ENCODE measurements at regions not wholly inside any gene's neighbourhood (a gene's known extent, or its start where the extent isn't known, plus 50 kb on each side); places are given as distances from the start of the nearest gene placed in this dataset.
A peak's percentile ranks its signal among the peaks of the same experiment; 100 is the strongest.
"Not testable (repeated sequence)": the region's sequence is repeated elsewhere in the genome, so short reads cannot be mapped to it uniquely, and the experiment has no call there.

DNA sequence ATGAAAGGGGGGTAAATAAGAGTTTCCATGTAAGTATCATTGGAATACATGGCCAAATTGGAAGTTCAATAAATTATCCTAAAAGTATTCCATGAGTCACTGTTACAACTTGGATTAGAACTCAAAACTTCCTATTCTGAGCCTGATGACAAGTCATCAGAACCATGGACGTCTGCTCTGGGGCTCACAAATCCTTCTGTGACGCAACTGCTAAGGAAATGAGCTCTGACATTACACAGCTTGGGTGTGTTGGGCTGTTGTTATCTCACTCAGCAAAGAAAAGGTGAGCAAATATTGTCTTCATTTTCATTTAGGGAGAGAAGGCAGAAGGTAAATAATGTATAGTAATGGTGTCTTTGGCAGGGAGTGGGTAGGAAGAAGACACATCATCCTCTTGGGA, 214.8 kb upstream of the ADO start:
- no peaks in the 10 kb centered on the region for H3K4me1 ChIP-seq (ENCODE audit: control insufficient read depth in 1 of 2, low read depth in 2 of 2)
- H3K4me3 ChIP-seq, result no peak overlapping the region
- no peaks in the 10 kb centered on the region for H3K27me3 ChIP-seq (replicated peaks; ENCODE audit: insufficient read depth)
- H3K27ac ChIP-seq, result no peak overlapping the region
- no peaks in the 10 kb centered on the region for H3K9me3 ChIP-seq
- no peak for ATAC-seq (ENCODE audit: insufficient number of reproducible peaks, low FRiP score, low read depth)
- H3K36me3 ChIP-seq, result no peaks in the 10 kb centered on the region
- TF ChIP-seq, protein P1, sequence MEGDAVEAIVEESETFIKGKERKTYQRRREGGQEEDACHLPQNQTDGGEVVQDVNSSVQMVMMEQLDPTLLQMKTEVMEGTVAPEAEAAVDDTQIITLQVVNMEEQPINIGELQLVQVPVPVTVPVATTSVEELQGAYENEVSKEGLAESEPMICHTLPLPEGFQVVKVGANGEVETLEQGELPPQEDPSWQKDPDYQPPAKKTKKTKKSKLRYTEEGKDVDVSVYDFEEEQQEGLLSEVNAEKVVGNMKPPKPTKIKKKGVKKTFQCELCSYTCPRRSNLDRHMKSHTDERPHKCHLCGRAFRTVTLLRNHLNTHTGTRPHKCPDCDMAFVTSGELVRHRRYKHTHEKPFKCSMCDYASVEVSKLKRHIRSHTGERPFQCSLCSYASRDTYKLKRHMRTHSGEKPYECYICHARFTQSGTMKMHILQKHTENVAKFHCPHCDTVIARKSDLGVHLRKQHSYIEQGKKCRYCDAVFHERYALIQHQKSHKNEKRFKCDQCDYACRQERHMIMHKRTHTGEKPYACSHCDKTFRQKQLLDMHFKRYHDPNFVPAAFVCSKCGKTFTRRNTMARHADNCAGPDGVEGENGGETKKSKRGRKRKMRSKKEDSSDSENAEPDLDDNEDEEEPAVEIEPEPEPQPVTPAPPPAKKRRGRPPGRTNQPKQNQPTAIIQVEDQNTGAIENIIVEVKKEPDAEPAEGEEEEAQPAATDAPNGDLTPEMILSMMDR (IDR thresholded peaks at IDR 0.05), result no peak
- DNase-seq (ENCODE audit: low spot score), result no peak

DNA sequence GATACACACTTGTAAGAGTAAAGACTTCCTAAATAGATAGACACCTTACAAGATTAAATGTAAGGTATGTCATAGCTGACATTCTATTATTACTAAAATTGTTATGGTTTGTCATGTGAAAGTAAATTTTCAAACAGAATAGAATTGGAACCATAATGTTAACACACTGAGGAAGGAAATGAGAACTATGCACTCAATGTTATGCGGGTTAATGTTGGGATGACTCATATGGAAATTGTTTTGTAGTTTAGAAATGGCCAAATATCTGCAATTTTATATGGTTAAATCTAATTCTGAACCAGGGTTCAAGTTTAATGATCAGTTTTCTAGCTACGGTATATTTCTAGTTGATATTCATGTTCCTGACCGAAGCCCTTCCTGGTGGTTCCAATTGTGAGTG, 214.2 kb upstream of the ADO start:
- H3K27me3 ChIP-seq (replicated peaks; ENCODE audit: insufficient read depth), result no peaks in the 10 kb centered on the region
- H3K4me3 ChIP-seq, result no peak overlapping the region
- H3K27ac ChIP-seq, result no peak overlapping the region
- no peaks in the 10 kb centered on the region for H3K9me3 ChIP-seq
- H3K4me1 ChIP-seq (ENCODE audit: control insufficient read depth in 1 of 2, low read depth in 2 of 2), result no peaks in the 10 kb centered on the region
- no peak for DNase-seq (ENCODE audit: low spot score)
- TF ChIP-seq, protein P1 (IDR thresholded peaks at IDR 0.05), result no peak
- ATAC-seq (ENCODE audit: insufficient number of reproducible peaks, low FRiP score, low read depth), result no peak
- H3K36me3 ChIP-seq, result no peaks in the 10 kb centered on the region

DNA sequence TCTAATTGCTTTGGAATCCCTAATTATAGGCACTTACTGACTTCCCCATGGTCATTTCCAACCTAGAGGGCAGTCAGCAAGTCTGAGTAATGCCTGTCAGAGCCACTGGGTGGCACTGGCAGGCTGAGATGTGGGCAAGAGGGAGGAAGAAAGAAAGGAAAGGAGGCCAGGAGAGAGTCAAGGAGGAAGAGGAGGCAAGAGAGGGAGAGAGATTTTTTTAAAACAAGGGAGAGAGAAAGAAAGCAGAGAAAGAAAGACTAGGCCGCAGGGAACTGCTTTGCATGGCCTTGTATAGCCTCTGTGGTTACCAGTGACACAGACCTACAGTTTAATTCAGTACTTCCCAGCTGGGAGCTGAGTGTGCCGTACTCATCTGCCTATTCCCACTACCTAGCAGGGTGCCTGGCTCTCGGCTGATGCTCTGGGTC, 210.4 kb upstream of the ADO start:
- H3K27me3 ChIP-seq (replicated peaks; ENCODE audit: insufficient read depth), result no peaks in the 10 kb centered on the region
- DNase-seq (ENCODE audit: low spot score) (no peak), ATAC-seq (ENCODE audit: insufficient number of reproducible peaks, low FRiP score, low read depth) (no peak)
- H3K27ac ChIP-seq, result no peak overlapping the region
- H3K4me1 ChIP-seq (ENCODE audit: control insufficient read depth in 1 of 2, low read depth in 2 of 2), result no peaks in the 10 kb centered on the region
- no peak overlapping the region for H3K4me3 ChIP-seq
- H3K36me3 ChIP-seq, result no peaks in the 10 kb centered on the region
- TF ChIP-seq, protein P1 (IDR thresholded peaks at IDR 0.05), result peak; percentile 79
- no peaks in the 10 kb centered on the region for H3K9me3 ChIP-seq

DNA sequence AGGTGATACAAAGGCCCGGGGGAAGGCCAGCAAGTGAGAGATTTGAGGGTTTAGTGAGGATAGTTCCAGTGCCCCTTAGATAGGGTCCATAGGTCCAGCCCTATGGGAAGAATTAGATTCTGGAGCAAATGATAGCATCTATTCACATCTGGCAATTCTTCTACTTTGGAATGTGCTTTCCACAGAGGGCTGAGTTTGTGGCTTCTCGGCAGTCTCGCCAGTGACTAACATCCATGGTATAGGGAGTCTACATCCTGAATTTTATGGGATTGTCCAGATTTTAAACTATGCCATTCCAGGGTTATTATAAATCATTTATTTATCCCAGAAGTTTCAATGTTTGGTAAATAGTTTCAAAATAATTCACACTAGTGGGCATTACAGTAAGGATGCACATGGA, 207.3 kb upstream of the ADO start:
- no peak for ATAC-seq (ENCODE audit: insufficient number of reproducible peaks, low FRiP score, low read depth)

DNA sequence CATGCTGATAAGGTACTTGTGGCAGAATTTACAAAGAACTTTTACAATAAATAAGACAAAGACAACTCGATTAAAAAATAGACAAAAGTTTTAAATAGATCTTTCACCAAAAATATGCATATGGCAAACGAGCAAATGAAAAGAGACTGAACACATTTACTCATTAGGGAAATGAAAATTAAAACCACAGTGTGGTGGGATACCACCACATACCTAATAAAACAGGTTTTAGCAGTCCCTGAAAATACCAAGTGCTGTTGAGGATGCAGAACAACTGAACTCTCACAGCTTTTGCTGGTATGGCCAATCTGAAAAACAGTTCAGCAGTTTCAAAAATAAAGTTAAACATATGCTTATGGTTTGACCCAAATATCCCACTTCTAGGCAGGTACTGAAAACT, 205.4 kb upstream of the ADO start:
- no peaks in the 10 kb centered on the region for H3K36me3 ChIP-seq
- no peaks in the 10 kb centered on the region for H3K4me1 ChIP-seq (ENCODE audit: control insufficient read depth in 1 of 2, low read depth in 2 of 2)
- no peak overlapping the region for H3K27ac ChIP-seq
- TF ChIP-seq, protein P1 (IDR thresholded peaks at IDR 0.05), result no peak
- no peak for DNase-seq (ENCODE audit: low spot score)
- no peaks in the 10 kb centered on the region for H3K27me3 ChIP-seq (replicated peaks; ENCODE audit: insufficient read depth)
- no peaks in the 10 kb centered on the region for H3K9me3 ChIP-seq
- ATAC-seq (ENCODE audit: insufficient number of reproducible peaks, low FRiP score, low read depth), result no peak
- H3K4me3 ChIP-seq, result no peak overlapping the region

More for the DNA sequence above, 207.3 kb upstream of the ADO start:
- DNase-seq (ENCODE audit: low spot score), result no peak
- no peak overlapping the region for H3K27ac ChIP-seq
- no peaks in the 10 kb centered on the region for H3K36me3 ChIP-seq
- H3K4me1 ChIP-seq (ENCODE audit: control insufficient read depth in 1 of 2, low read depth in 2 of 2), result no peaks in the 10 kb centered on the region
- no peak overlapping the region for H3K4me3 ChIP-seq
- no peaks in the 10 kb centered on the region for H3K9me3 ChIP-seq
- TF ChIP-seq, protein P1 (IDR thresholded peaks at IDR 0.05), result no peak
- no peaks in the 10 kb centered on the region for H3K27me3 ChIP-seq (replicated peaks; ENCODE audit: insufficient read depth)

DNA sequence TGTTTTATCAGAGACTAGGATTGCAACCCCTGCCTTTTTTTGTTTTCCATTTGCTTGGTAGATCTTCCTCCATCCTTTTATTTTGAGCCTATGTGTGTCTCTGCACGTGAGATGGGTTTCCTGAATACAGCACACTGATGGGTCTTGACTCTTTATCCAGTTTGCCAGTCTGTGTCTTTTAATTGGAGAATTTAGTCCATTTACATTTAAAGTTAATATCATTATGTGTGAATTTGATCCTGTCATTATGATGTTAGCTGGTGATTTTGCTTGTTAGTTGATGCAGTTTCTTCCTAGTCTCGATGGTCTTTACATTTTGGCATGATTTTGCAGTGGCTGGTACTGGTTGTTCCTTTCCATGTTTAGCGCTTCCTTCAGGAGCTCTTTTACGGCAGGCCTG, 198.0 kb upstream of the ADO start:
- H3K4me1 ChIP-seq (ENCODE audit: control insufficient read depth in 1 of 2, low read depth in 2 of 2); H3K36me3 ChIP-seq; H3K27me3 ChIP-seq (replicated peaks; ENCODE audit: insufficient read depth); H3K9me3 ChIP-seq; ATAC-seq (ENCODE audit: insufficient number of reproducible peaks, low FRiP score, low read depth); DNase-seq (ENCODE audit: low spot score); H3K27ac ChIP-seq; H3K4me3 ChIP-seq: not testable (repeated sequence)

DNA sequence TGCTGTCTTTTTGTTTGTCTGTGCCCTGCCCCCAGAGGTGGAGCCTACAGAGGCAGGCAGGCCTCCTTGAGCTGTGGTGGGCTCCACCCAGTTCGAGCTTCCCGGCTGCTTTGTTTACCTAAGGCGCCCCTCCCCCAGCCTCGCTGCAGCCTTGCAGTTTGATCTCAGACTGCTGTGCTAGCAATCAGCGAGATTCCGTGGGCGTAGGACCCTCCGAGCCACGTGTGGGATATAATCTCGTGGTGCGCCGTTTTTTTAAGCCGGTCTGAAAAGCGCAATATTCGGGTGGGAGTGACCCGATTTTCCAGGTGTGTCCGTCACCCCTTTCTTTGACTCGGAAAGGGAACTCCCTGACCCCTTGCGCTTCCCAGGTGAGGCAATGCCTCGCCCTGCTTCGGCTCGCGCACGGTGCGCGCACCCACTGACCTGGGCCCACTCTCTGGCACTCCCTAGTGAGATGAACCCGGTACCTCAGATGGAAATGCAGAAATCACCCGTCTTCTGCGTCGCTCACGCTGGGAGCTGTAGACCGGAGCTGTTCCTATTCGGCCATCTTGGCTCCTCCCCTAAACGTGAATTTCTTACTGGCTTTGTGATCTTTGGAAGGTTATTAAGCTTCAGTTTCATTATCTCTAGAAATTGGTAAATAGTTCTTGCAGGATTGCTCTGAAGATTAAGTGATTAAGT, 196.2 kb upstream of the ADO start:
- ATAC-seq (ENCODE audit: insufficient number of reproducible peaks, low FRiP score, low read depth); H3K27ac ChIP-seq; H3K9me3 ChIP-seq; H3K4me3 ChIP-seq; H3K27me3 ChIP-seq (replicated peaks; ENCODE audit: insufficient read depth); H3K36me3 ChIP-seq; DNase-seq (ENCODE audit: low spot score); H3K4me1 ChIP-seq (ENCODE audit: control insufficient read depth in 1 of 2, low read depth in 2 of 2): not testable (repeated sequence)

All from thoracic aorta (tissue), 2 donors.